ENCODE measurements at regions not wholly inside any gene's neighbourhood (a gene's known extent, or its start where the extent isn't known, plus 50 kb on each side); places are given as distances from the start of the nearest gene placed in this dataset.
"Not testable (repeated sequence)": the region's sequence is repeated elsewhere in the genome, so short reads cannot be mapped to it uniquely, and the experiment has no call there.

DNA sequence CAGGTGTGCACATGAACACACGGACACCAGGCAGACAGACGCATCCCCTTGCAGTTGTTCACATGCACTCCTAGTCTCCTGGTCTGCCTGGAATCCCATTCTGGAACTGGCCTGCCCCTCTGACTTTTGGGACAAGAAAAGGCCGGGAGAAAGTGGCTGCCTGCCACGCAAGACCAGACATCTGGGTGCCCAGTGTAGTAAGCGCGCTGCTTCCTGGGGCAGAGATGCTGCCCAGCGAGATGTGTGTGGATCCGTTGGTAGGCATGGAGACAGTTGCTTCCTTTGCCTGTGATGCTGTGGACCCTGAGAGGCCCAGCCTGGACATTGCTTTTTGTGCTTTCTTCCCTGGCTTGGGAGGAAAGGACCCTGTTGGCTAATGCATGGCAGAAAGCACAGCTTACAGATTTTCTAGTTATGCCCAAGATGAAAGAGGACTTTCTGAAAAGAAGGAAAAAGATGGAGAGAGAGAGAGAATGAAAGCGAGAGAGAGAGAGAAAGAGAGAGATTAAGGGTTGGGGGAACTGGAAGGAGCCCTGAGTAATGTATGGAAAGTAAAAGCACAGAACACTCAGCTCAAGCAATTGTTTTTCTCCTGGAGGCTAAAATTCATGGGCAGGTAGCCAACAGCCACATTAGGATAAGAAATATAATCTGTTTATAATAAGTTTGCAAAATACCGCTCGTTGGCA lies 235.3 kb downstream of the BCL2L11 start:
- not testable (repeated sequence) for TF ChIP-seq POLR2A (IDR thresholded peaks at IDR 0.05)
- TF ChIP-seq, protein P1, sequence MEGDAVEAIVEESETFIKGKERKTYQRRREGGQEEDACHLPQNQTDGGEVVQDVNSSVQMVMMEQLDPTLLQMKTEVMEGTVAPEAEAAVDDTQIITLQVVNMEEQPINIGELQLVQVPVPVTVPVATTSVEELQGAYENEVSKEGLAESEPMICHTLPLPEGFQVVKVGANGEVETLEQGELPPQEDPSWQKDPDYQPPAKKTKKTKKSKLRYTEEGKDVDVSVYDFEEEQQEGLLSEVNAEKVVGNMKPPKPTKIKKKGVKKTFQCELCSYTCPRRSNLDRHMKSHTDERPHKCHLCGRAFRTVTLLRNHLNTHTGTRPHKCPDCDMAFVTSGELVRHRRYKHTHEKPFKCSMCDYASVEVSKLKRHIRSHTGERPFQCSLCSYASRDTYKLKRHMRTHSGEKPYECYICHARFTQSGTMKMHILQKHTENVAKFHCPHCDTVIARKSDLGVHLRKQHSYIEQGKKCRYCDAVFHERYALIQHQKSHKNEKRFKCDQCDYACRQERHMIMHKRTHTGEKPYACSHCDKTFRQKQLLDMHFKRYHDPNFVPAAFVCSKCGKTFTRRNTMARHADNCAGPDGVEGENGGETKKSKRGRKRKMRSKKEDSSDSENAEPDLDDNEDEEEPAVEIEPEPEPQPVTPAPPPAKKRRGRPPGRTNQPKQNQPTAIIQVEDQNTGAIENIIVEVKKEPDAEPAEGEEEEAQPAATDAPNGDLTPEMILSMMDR (IDR thresholded peaks at IDR 0.05), result not testable (repeated sequence)
